Epithelial cell of proximal tubule (primary cell): ENCODE measurements at regions not wholly inside any gene's neighbourhood (a gene's known extent, or its start where the extent isn't known, plus 50 kb on each side); places are given as distances from the start of the nearest gene placed in this dataset.

ENCODE experiments used
- DNase-seq: peaks from one replicate; pipeline ENCODE4 v3.0.0-alpha.2; 2011; ENCODE audit warnings: low read depth
- H3K4me3 ChIP-seq: 2 replicates; pipeline ENCODE4 v1.5.1; 2011; ENCODE audit warnings: low read depth, mild to moderate bottlenecking, low read length
- TF ChIP-seq, protein P1 (sequence below): conservative IDR thresholded peaks from 2 replicates; pipeline ENCODE4 v1.5.1; 2012; ENCODE audit warnings: low read depth, mild to moderate bottlenecking, low read length

DNA sequence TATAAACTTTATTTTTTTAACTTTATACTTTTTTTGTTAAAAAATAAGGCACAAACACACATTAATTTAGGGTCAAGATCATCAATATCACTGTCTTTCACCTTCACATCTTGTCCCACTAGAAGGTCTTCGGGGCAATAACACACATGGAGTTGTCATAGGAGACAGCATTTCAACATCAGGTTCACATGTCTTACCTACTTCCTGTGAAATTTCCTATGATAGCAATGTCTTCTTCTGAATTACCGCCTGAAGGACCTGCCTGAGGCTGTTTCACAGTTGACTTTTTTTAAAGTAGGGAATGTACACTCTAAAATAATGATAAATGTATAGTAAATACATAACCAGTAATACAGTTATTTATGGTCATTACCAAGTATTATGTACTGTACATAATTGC is 559.4 kb downstream of the PLPP3 start:
- no peak for DNase-seq
- TF ChIP-seq, protein P1, sequence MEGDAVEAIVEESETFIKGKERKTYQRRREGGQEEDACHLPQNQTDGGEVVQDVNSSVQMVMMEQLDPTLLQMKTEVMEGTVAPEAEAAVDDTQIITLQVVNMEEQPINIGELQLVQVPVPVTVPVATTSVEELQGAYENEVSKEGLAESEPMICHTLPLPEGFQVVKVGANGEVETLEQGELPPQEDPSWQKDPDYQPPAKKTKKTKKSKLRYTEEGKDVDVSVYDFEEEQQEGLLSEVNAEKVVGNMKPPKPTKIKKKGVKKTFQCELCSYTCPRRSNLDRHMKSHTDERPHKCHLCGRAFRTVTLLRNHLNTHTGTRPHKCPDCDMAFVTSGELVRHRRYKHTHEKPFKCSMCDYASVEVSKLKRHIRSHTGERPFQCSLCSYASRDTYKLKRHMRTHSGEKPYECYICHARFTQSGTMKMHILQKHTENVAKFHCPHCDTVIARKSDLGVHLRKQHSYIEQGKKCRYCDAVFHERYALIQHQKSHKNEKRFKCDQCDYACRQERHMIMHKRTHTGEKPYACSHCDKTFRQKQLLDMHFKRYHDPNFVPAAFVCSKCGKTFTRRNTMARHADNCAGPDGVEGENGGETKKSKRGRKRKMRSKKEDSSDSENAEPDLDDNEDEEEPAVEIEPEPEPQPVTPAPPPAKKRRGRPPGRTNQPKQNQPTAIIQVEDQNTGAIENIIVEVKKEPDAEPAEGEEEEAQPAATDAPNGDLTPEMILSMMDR, result no peak
- H3K4me3 ChIP-seq, result no peak overlapping the region

- TF ChIP-seq, protein P1, result no peak
- no peak overlapping the region for H3K4me3 ChIP-seq
- DNase-seq, result no peak
Measured at GRCh38 chr1:56019472-56019871, 559.9 kb downstream of the PLPP3 start.

DNA sequence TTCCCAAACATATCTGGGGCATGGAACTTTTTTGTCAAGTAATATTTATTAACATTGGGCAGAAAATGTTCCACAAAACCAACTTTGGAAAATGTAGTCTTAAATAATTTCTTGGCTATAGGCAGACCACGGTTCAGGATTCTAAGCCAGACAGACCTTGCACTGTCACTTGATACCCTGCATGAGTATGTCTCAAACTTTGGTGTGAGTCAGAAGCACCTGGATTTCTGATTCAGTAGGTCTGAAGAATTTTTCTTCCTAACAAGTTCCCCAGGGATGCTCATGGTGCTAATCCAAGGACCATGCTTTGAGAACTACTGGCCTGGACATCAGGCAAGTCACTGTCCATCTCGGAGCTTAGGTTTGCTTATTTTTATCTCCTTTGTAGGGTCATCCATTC is 562.0 kb downstream of the PLPP3 start:
- no peak for DNase-seq
- TF ChIP-seq, protein P1, result no peak
- no peak overlapping the region for H3K4me3 ChIP-seq

- H3K4me3 ChIP-seq, result no peak overlapping the region
- no peak for DNase-seq
- TF ChIP-seq, protein P1, result no peak
Measured at GRCh38 chr1:56003846-56004245, 575.5 kb downstream of the PLPP3 start.

DNA sequence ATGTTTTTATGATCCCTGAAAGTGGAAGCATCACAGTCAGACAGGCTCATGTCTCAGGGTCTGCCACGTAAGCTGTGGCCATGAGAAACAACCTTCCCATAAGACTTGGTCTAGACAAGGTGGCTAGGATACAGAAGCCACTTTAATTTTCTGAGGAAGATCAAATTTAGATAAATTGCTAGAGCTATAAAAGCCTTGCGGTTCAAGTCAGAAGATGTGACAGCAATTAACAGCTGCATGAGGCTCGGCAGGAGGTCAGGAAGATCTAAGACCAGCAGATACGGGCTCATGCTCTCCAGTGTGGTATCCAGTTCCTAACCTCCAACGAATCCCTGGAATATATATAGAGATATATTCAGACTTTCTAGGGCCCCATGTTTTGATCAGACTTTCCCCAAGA is 577.1 kb downstream of the PLPP3 start:
- DNase-seq, result no peak
- TF ChIP-seq, protein P1, result no peak
- no peak overlapping the region for H3K4me3 ChIP-seq

- H3K4me3 ChIP-seq, result no peak overlapping the region
- no peak for DNase-seq
- TF ChIP-seq, protein P1, result no peak
Measured at GRCh38 chr1:56000424-56000823, 578.9 kb downstream of the PLPP3 start.

- no peak overlapping the region for H3K4me3 ChIP-seq
- TF ChIP-seq, protein P1, result no peak
- DNase-seq, result no peak
Measured at GRCh38 chr1:55997536-55997935, 581.8 kb downstream of the PLPP3 start.
